ENCODE measurements at regions not wholly inside any gene's neighbourhood (a gene's known extent, or its start where the extent isn't known, plus 50 kb on each side); places are given as distances from the start of the nearest gene placed in this dataset.
"Not testable (repeated sequence)": the region's sequence is repeated elsewhere in the genome, so short reads cannot be mapped to it uniquely, and the experiment has no call there.

- DNase-seq (ENCODE audit: low spot score): no peak
Observed at GRCh38 chr13:42398533-42398932, 126.6 kb downstream of the AKAP11 start.

- DNase-seq (ENCODE audit: low spot score): no peak
Observed at GRCh38 chr13:42400188-42400833, 128.4 kb downstream of the AKAP11 start.

- no peak for DNase-seq (ENCODE audit: low spot score)
Observed at GRCh38 chr13:42401376-42401775, 129.4 kb downstream of the AKAP11 start.

GRCh38 chr13:42405665-42406390 is 133.9 kb downstream of the AKAP11 start:
- peak; percentile 35 for DNase-seq (ENCODE audit: low spot score)

GRCh38 chr13:42409075-42409474 is 137.1 kb downstream of the AKAP11 start:
- DNase-seq (ENCODE audit: low spot score): no peak

- no peak for DNase-seq (ENCODE audit: low spot score)
Observed at GRCh38 chr13:42409551-42409950, 137.6 kb downstream of the AKAP11 start.

- DNase-seq (ENCODE audit: low spot score): no peak
Observed at GRCh38 chr13:42412812-42413483, 141.0 kb downstream of the AKAP11 start.

GRCh38 chr13:42413484-42413815 is 141.5 kb downstream of the AKAP11 start:
- no peak for DNase-seq (ENCODE audit: low spot score)

- no peak for DNase-seq (ENCODE audit: low spot score)
Observed at GRCh38 chr13:42417626-42418025, 145.7 kb downstream of the AKAP11 start.

GRCh38 chr13:42418184-42418583 is 146.2 kb downstream of the AKAP11 start:
- no peak for DNase-seq (ENCODE audit: low spot score)

GRCh38 chr13:42420304-42420703 is 148.4 kb downstream of the AKAP11 start:
- DNase-seq (ENCODE audit: low spot score): no peak

- DNase-seq (ENCODE audit: low spot score): no peak
Observed at GRCh38 chr13:42422681-42423080, 150.7 kb downstream of the AKAP11 start.

- DNase-seq (ENCODE audit: low spot score): no peak
Observed at GRCh38 chr13:42424182-42424581, 149.8 kb upstream of the TNFSF11 start.

GRCh38 chr13:42445354-42445753 is 128.6 kb upstream of the TNFSF11 start:
- no peak for DNase-seq (ENCODE audit: low spot score)

GRCh38 chr13:42446597-42446996 is 127.4 kb upstream of the TNFSF11 start:
- not testable (repeated sequence) for DNase-seq (ENCODE audit: low spot score)

- DNase-seq (ENCODE audit: low spot score): no peak
Observed at GRCh38 chr13:42453091-42453645, 120.8 kb upstream of the TNFSF11 start.

GRCh38 chr13:42454749-42455148 is 119.2 kb upstream of the TNFSF11 start:
- DNase-seq (ENCODE audit: low spot score): no peak

GRCh38 chr13:42458193-42458592 is 115.8 kb upstream of the TNFSF11 start:
- DNase-seq (ENCODE audit: low spot score): no peak

GRCh38 chr13:42466123-42466522 is 107.8 kb upstream of the TNFSF11 start:
- no peak for DNase-seq (ENCODE audit: low spot score)

- DNase-seq (ENCODE audit: low spot score): no peak
Observed at GRCh38 chr13:42466609-42467008, 107.3 kb upstream of the TNFSF11 start.

GRCh38 chr13:42474954-42475353 is 99.0 kb upstream of the TNFSF11 start:
- DNase-seq (ENCODE audit: low spot score): no peak

- no peak for DNase-seq (ENCODE audit: low spot score)
Observed at GRCh38 chr13:42477596-42478190, 96.3 kb upstream of the TNFSF11 start.
